Esophagus muscularis mucosa (tissue), 4 donors: ENCODE measurements at regions not wholly inside any gene's neighbourhood (a gene's known extent, or its start where the extent isn't known, plus 50 kb on each side); places are given as distances from the start of the nearest gene placed in this dataset.

Source experiments
- DNase-seq: peaks from one replicate; pipeline ENCODE4 v3.0.0-alpha.2; 2017; ENCODE audit errors: extremely low spot score
- H3K27ac ChIP-seq, 4 donors: fragments of 200-600 bp; sonication (generic); replicated peaks in 1 of 4; 1 replicate in 3 of 4; 2 replicates in 1 of 4; pipeline ENCODE4 v1.5.1; 2016 to 2019; ENCODE audit warnings: mild to moderate bottlenecking in 1 of 4
- H3K27me3 ChIP-seq, 4 donors: fragments of 200-600 bp; sonication (generic); one replicate each; pipeline versions ENCODE4 v1.5.1 to v1.6.0; 2016 to 2019
- H3K36me3 ChIP-seq, 4 donors: fragments of 200-600 bp; sonication (generic); one replicate each; pipeline ENCODE4 v1.5.1; 2016 to 2019
- H3K4me1 ChIP-seq, 4 donors: fragments of 200-600 bp; sonication (generic); one replicate each; pipeline ENCODE4 v1.5.1; 2016 to 2019
- H3K4me3 ChIP-seq, 4 donors: fragments of 200-600 bp; sonication (generic); 1 replicate in 2 of 4; 2 replicates in 2 of 4; pipeline ENCODE4 v1.5.1; 2016 to 2019; ENCODE audit warnings: mild to moderate bottlenecking in 4 of 4, moderate library complexity in 1 of 4
- H3K9me3 ChIP-seq, 4 donors: fragments of 200-600 bp; sonication (generic); 1 replicate in 3 of 4; 2 replicates in 1 of 4; pipeline ENCODE4 v1.5.1; 2016 to 2019
- CTCF ChIP-seq, 3 experiments: fragments of 200-600 bp in 2 of 3; fragments of 450-650 bp in 1 of 3; sonication (generic) in 2 of 3; IDR thresholded peaks; one replicate each; pipeline ENCODE4 v1.5.1; 2017 to 2019; ENCODE audit warnings: antibody characterized with exemption in 3 of 3, mild to moderate bottlenecking in 2 of 3, moderate library complexity in 1 of 3
- EP300 ChIP-seq: sonication (generic); formaldehyde crosslinking; IDR thresholded peaks from one replicate; pipeline ENCODE4 v1.6.1; 2017; ENCODE audit warnings: antibody characterized with exemption
- POLR2A ChIP-seq: fragments of 450-650 bp; IDR thresholded peaks from one replicate; pipeline ENCODE4 v1.6.1; 2017; ENCODE audit warnings: antibody characterized with exemption, moderate library complexity, mild to moderate bottlenecking, low read depth
- POLR2AphosphoS5 ChIP-seq, 2 donors: sonication (generic); formaldehyde crosslinking; IDR thresholded peaks; one replicate each; pipeline ENCODE4 v1.6.1; 2017; ENCODE audit warnings: antibody characterized with exemption in 2 of 2
- WGBS: methylation state at CpG from one replicate; pipeline ENCODE4 v1.1.5; 2018; 5-methylcytosine and 5-hydroxymethylcytosine counted together
- intact Hi-C: fragments of 100-400 bp; cut with DNase I; formaldehyde crosslinking; loops from one replicate; pipeline ENCODE4 v1.15.1; 2023

GRCh38 chr5:39515881-39516280 is 91.1 kb upstream of the DAB2 start:
- WGBS: 84% methylated on average over 4 of the region's 4 CpGs
- no peak for DNase-seq
- H3K27me3 ChIP-seq: no peaks in the 10 kb centered on the region
- H3K27ac ChIP-seq: no peak overlapping the region
- no peaks in the 10 kb centered on the region for H3K36me3 ChIP-seq
- H3K4me1 ChIP-seq: peaks cover 6 to 39% (median 35%) of the 10 kb centered on the region in 4 donors
- intact Hi-C loops: loop anchor here (5.0 kb wide), 1 partner anchor 94 kb away; the partner anchor contains the start of gene DAB2
- H3K9me3 ChIP-seq: no peaks in the 10 kb centered on the region
- TF ChIP-seq POLR2A (no peak), POLR2AphosphoS5 (IDR thresholded peaks at IDR 0.05) (no peak), CTCF (IDR thresholded peaks at IDR 0.05) (no peak), EP300 (no peak)
- H3K4me3 ChIP-seq: no peak overlapping the region

GRCh38 chr5:39513236-39513635 is 88.5 kb upstream of the DAB2 start:
- no peak overlapping the region for H3K27ac ChIP-seq
- no peaks in the 10 kb centered on the region for H3K9me3 ChIP-seq
- peaks cover 0 to 13% (median 10%) of the 10 kb centered on the region in 4 donors for H3K4me1 ChIP-seq
- 85% methylated on average over 1 of the region's 1 CpG for WGBS
- intact Hi-C loops: no loop called here
- no peak overlapping the region for H3K4me3 ChIP-seq
- TF ChIP-seq POLR2AphosphoS5 (IDR thresholded peaks at IDR 0.05) (no peak), EP300 (no peak), CTCF (IDR thresholded peaks at IDR 0.05) (no peak), POLR2A (no peak)
- H3K36me3 ChIP-seq: no peaks in the 10 kb centered on the region
- H3K27me3 ChIP-seq: no peaks in the 10 kb centered on the region
- no peak for DNase-seq

GRCh38 chr5:39506211-39506610 is 81.4 kb upstream of the DAB2 start:
- Histone ChIP-seq H3K36me3 (no peaks in the 10 kb centered on the region), H3K4me1 (peaks cover 4 to 27% (median 17%) of the 10 kb centered on the region in 4 donors), H3K9me3 (no peaks in the 10 kb centered on the region), H3K4me3 (no peak overlapping the region), H3K27me3 (no peaks in the 10 kb centered on the region), H3K27ac (peak overlapping the region in 1 of 4 donors; percentile 27)
- TF ChIP-seq POLR2AphosphoS5 (IDR thresholded peaks at IDR 0.05): no peak
- intact Hi-C loops: no loop called here
- no peak for DNase-seq
- WGBS: 82% methylated on average over 5 of the region's 5 CpGs

- no peak overlapping the region for H3K27ac ChIP-seq
- no peaks in the 10 kb centered on the region for H3K27me3 ChIP-seq
- no peaks in the 10 kb centered on the region for H3K9me3 ChIP-seq
- 93% methylated on average over 5 of the region's 5 CpGs for WGBS
- H3K36me3 ChIP-seq: no peaks in the 10 kb centered on the region
- TF ChIP-seq POLR2AphosphoS5 (IDR thresholded peaks at IDR 0.05) (no peak), POLR2A (no peak), EP300 (no peak), CTCF (IDR thresholded peaks at IDR 0.05) (no peak)
- H3K4me3 ChIP-seq: no peak overlapping the region
- no peak for DNase-seq
- intact Hi-C loops: no loop called here
- H3K4me1 ChIP-seq: peaks cover 4 to 27% (median 18%) of the 10 kb centered on the region in 4 donors
These were observed 81.0 kb upstream of the DAB2 start for GRCh38 chr5:39505791-39506190.

- intact Hi-C loops: no loop called here
- H3K27ac ChIP-seq: peak overlapping the region in 1 of 4 donors; percentile 17
- TF ChIP-seq POLR2AphosphoS5 (IDR thresholded peaks at IDR 0.05) (no peak), EP300 (no peak), CTCF (IDR thresholded peaks at IDR 0.05) (no peak), POLR2A (no peak)
These were observed 80.6 kb upstream of the DAB2 start for GRCh38 chr5:39505363-39505762.

More at GRCh38 chr5:39505363-39505762, 80.6 kb upstream of the DAB2 start:
- DNase-seq: no peak
- Histone ChIP-seq H3K9me3 (no peaks in the 10 kb centered on the region), H3K27me3 (no peaks in the 10 kb centered on the region), H3K36me3 (no peaks in the 10 kb centered on the region), H3K4me1 (peaks cover 4 to 27% (median 20%) of the 10 kb centered on the region in 4 donors), H3K4me3 (no peak overlapping the region)
